ENCODE measurements at regions not wholly inside any gene's neighbourhood (a gene's known extent, or its start where the extent isn't known, plus 50 kb on each side); places are given as distances from the start of the nearest gene placed in this dataset.
"Not testable (repeated sequence)": the region's sequence is repeated elsewhere in the genome, so short reads cannot be mapped to it uniquely, and the experiment has no call there.

DNA sequence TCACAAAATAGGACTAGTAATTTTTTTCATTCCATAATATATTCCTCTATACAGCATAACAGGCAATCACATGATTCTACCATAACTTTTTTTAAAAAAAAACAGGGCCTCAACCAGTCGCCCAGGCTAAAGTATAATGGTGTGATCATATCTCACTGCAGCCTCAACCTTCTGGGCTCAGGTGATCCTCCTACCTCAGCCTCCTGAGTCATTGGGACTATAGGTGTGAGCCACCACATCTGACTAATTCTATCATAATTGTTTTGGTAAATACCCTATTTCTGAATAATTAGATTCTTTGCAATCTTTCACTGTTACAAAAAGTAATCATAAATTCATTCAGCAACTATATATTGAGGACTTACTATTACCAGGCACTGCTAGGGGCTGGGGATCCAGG lies 137.8 kb downstream of the KLRB1 start:
- not testable (repeated sequence) for H3K4me3 ChIP-seq (ENCODE audit: low read length); H3K36me3 ChIP-seq (replicated peaks; ENCODE audit: low read depth, low read length); H3K9me3 ChIP-seq (ENCODE audit: insufficient read depth, low read length); H2AFZ ChIP-seq (ENCODE audit: low read depth, low read length); H4K20me1 ChIP-seq (ENCODE audit: insufficient read depth, low read length); H3K79me2 ChIP-seq (ENCODE audit: low read length); H3K9ac ChIP-seq (ENCODE audit: low read length); H3K27me3 ChIP-seq (ENCODE audit: low read depth, low read length)
- Histone ChIP-seq H3K4me2 (ENCODE audit: low read length) (peak overlapping the region; percentile 50), H3K4me1 (ENCODE audit: low read length) (peaks cover 43% of the 10 kb centered on the region), H3K27ac (ENCODE audit: low read length) (peak overlapping the region; percentile 21)

GRCh38 chr12:9469463-9469862 lies 138.3 kb downstream of the KLRB1 start:
- not testable (repeated sequence) for H3K27ac ChIP-seq (ENCODE audit: low read length); H3K27me3 ChIP-seq (ENCODE audit: low read depth, low read length); H3K79me2 ChIP-seq (ENCODE audit: low read length); H3K4me3 ChIP-seq (ENCODE audit: low read length); H3K36me3 ChIP-seq (replicated peaks; ENCODE audit: low read depth, low read length); H3K9me3 ChIP-seq (ENCODE audit: insufficient read depth, low read length); H3K9ac ChIP-seq (ENCODE audit: low read length); H4K20me1 ChIP-seq (ENCODE audit: insufficient read depth, low read length); H2AFZ ChIP-seq (ENCODE audit: low read depth, low read length)
- Histone ChIP-seq H3K4me1 (ENCODE audit: low read length) (peaks cover 48% of the 10 kb centered on the region), H3K4me2 (ENCODE audit: low read length) (peak overlapping the region; percentile 14; the same call in 1 of the 2 replicates)

- H3K36me3 ChIP-seq (replicated peaks; ENCODE audit: low read depth, low read length); H4K20me1 ChIP-seq (ENCODE audit: insufficient read depth, low read length); H2AFZ ChIP-seq (ENCODE audit: low read depth, low read length); H3K9ac ChIP-seq (ENCODE audit: low read length); H3K4me3 ChIP-seq (ENCODE audit: low read length); H3K4me2 ChIP-seq (ENCODE audit: low read length); H3K9me3 ChIP-seq (ENCODE audit: insufficient read depth, low read length); H3K79me2 ChIP-seq (ENCODE audit: low read length); H3K27me3 ChIP-seq (ENCODE audit: low read depth, low read length); H3K27ac ChIP-seq (ENCODE audit: low read length): not testable (repeated sequence)
- TF ChIP-seq, protein P1, sequence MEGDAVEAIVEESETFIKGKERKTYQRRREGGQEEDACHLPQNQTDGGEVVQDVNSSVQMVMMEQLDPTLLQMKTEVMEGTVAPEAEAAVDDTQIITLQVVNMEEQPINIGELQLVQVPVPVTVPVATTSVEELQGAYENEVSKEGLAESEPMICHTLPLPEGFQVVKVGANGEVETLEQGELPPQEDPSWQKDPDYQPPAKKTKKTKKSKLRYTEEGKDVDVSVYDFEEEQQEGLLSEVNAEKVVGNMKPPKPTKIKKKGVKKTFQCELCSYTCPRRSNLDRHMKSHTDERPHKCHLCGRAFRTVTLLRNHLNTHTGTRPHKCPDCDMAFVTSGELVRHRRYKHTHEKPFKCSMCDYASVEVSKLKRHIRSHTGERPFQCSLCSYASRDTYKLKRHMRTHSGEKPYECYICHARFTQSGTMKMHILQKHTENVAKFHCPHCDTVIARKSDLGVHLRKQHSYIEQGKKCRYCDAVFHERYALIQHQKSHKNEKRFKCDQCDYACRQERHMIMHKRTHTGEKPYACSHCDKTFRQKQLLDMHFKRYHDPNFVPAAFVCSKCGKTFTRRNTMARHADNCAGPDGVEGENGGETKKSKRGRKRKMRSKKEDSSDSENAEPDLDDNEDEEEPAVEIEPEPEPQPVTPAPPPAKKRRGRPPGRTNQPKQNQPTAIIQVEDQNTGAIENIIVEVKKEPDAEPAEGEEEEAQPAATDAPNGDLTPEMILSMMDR (IDR thresholded peaks at IDR 0.05; ENCODE audit: low read depth, low read length) = peak; percentile 34
- peaks cover 51% of the 10 kb centered on the region for H3K4me1 ChIP-seq (ENCODE audit: low read length)
Observed at GRCh38 chr12:9468998-9469397, 138.7 kb downstream of the KLRB1 start.

GRCh38 chr12:9468144-9468543 lies 139.6 kb downstream of the KLRB1 start:
- H3K36me3 ChIP-seq (replicated peaks; ENCODE audit: low read depth, low read length); H3K4me3 ChIP-seq (ENCODE audit: low read length); H4K20me1 ChIP-seq (ENCODE audit: insufficient read depth, low read length); H3K79me2 ChIP-seq (ENCODE audit: low read length); H3K27me3 ChIP-seq (ENCODE audit: low read depth, low read length); H3K9ac ChIP-seq (ENCODE audit: low read length); H3K9me3 ChIP-seq (ENCODE audit: insufficient read depth, low read length); H2AFZ ChIP-seq (ENCODE audit: low read depth, low read length); H3K27ac ChIP-seq (ENCODE audit: low read length); H3K4me2 ChIP-seq (ENCODE audit: low read length): not testable (repeated sequence)
- TF ChIP-seq, protein P1 (IDR thresholded peaks at IDR 0.05; ENCODE audit: low read depth, low read length) = peak; percentile 39
- H3K4me1 ChIP-seq (ENCODE audit: low read length) = peaks cover 51% of the 10 kb centered on the region

DNA sequence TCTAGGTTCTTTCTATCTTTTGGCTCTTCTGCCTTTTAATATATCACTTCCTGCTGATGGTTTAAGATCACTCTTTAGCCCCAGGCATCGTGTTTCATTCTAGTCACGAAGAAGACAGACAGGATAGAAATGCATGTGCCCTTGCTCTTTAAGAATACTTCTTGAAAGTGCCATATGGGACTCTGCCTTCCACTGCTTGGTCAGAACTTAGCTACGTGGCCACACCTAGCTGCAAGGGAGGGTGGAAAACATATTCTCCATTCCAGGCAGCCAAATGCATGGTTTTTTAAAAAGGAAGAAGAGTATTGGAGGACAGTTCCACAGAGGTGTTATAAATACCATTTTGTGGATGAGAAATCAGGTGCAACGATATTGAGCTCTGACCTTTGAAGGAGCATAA lies 143.3 kb downstream of the KLRB1 start:
- peaks cover 51% of the 10 kb centered on the region for H3K4me1 ChIP-seq (ENCODE audit: low read length)
- H3K4me2 ChIP-seq (ENCODE audit: low read length) = peak overlapping the region; percentile 71
- no peaks in the 10 kb centered on the region for H3K9me3 ChIP-seq (ENCODE audit: insufficient read depth, low read length)
- no peaks in the 10 kb centered on the region for H3K79me2 ChIP-seq (ENCODE audit: low read length)
- no peak overlapping the region for H3K27ac ChIP-seq (ENCODE audit: low read length)
- H3K27me3 ChIP-seq (ENCODE audit: low read depth, low read length) = no peaks in the 10 kb centered on the region
- H3K9ac ChIP-seq (ENCODE audit: low read length) = no peak overlapping the region
- no peaks in the 10 kb centered on the region for H4K20me1 ChIP-seq (ENCODE audit: insufficient read depth, low read length)
- no peaks in the 10 kb centered on the region for H3K36me3 ChIP-seq (replicated peaks; ENCODE audit: low read depth, low read length)
- H3K4me3 ChIP-seq (ENCODE audit: low read length) = peak overlapping the region; percentile 42; the same call in 1 of the 2 replicates
- H2AFZ ChIP-seq (ENCODE audit: low read depth, low read length) = no peak overlapping the region
- no peak for TF ChIP-seq EZH2phosphoT487 (IDR thresholded peaks at IDR 0.05; ENCODE audit: low read depth)
- TF ChIP-seq, protein P1 (IDR thresholded peaks at IDR 0.05; ENCODE audit: low read depth, low read length) = no peak

DNA sequence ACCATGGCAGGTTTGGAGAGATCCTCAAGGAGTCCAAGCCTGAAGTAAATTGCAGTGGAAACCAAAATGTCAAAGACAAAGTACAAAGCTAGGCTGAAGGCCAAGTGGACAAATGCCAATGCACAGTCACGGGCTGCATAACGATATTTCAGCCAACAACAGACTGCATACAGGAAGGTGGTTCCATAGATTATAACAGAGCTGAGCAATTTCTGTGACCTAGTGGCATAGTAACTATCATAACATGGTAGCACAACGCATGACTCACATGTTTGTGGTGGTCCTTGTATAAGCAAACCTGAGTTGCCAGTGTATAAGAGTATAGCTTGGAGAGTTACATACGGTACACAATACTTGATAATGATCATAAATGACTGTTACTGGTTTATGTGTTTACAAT lies 152.2 kb downstream of the KLRB1 start:
- not testable (repeated sequence) for H3K9ac ChIP-seq (ENCODE audit: low read length); H3K4me1 ChIP-seq (ENCODE audit: low read length); H3K79me2 ChIP-seq (ENCODE audit: low read length); H3K4me3 ChIP-seq (ENCODE audit: low read length); H3K9me3 ChIP-seq (ENCODE audit: insufficient read depth, low read length); H3K4me2 ChIP-seq (ENCODE audit: low read length); H2AFZ ChIP-seq (ENCODE audit: low read depth, low read length); H3K27ac ChIP-seq (ENCODE audit: low read length); H3K36me3 ChIP-seq (replicated peaks; ENCODE audit: low read depth, low read length); H4K20me1 ChIP-seq (ENCODE audit: insufficient read depth, low read length); H3K27me3 ChIP-seq (ENCODE audit: low read depth, low read length)

- H4K20me1 ChIP-seq (ENCODE audit: insufficient read depth, low read length); H3K4me2 ChIP-seq (ENCODE audit: low read length); H3K4me3 ChIP-seq (ENCODE audit: low read length); H3K27ac ChIP-seq (ENCODE audit: low read length); H2AFZ ChIP-seq (ENCODE audit: low read depth, low read length); H3K27me3 ChIP-seq (ENCODE audit: low read depth, low read length); H3K36me3 ChIP-seq (replicated peaks; ENCODE audit: low read depth, low read length); H3K4me1 ChIP-seq (ENCODE audit: low read length); H3K9ac ChIP-seq (ENCODE audit: low read length); H3K9me3 ChIP-seq (ENCODE audit: insufficient read depth, low read length): not testable (repeated sequence)
- peaks cover 12% of the 10 kb centered on the region for H3K79me2 ChIP-seq (ENCODE audit: low read length)
Observed at GRCh38 chr12:9454021-9454420, 153.7 kb downstream of the KLRB1 start.
